A673 (cell line): ENCODE measurements at regions not wholly inside any gene's neighbourhood (a gene's known extent, or its start where the extent isn't known, plus 50 kb on each side); places are given as distances from the start of the nearest gene placed in this dataset.

Experiments used
- BruUV-seq: library from RNA; stranded (reverse); fragments of 400-500 nt; replicated peaks from 2 replicates; lab custom pipeline; 2021; lab: Mats Ljungman, UMichigan
- CTCF ChIA-PET: fragments of 300-600 bp; sonication (Branson Sonifier 250); formaldehyde crosslinking; loops from one replicate; lab custom pipeline; 2022; ENCODE audit warnings: antibody characterized with exemption; lab: Charles Lee
- POLR2A ChIA-PET: fragments of 300-600 bp; sonication (Branson Sonifier 250); formaldehyde crosslinking; loops from one replicate; lab custom pipeline; 2022; ENCODE audit warnings: antibody characterized with exemption; ENCODE audit not compliant: low non-redundant PET; lab: Charles Lee
- DNase-seq: peaks from one replicate; pipeline ENCODE4 v3.0.0-alpha.2; 2015; ENCODE audit warnings: low spot score
- H3K27ac ChIP-seq: fragments of 200-600 bp; sonication (generic); 2 replicates; pipeline ENCODE4 v1.5.1; 2016; ENCODE audit warnings: mixed run types, low read depth, mild to moderate bottlenecking, mixed read lengths, antibody characterized with exemption, low read length; ENCODE audit not compliant: poor library complexity, severe bottlenecking
- H3K27me3 ChIP-seq: fragments of 200-600 bp; sonication (generic); replicated peaks from 2 replicates; pipeline ENCODE4 v1.6.1; 2017; ENCODE audit warnings: mixed run types, low read depth, mild to moderate bottlenecking, mixed read lengths, antibody characterized with exemption, low read length; ENCODE audit not compliant: insufficient read depth, poor library complexity
- H3K36me3 ChIP-seq: fragments of 200-600 bp; sonication (generic); 2 replicates; pipeline ENCODE4 v1.6.1; 2016; ENCODE audit warnings: mixed run types, mild to moderate bottlenecking, mixed read lengths, antibody characterized with exemption, low read length; ENCODE audit not compliant: insufficient read depth, poor library complexity, severe bottlenecking
- H3K4me1 ChIP-seq: fragments of 200-600 bp; sonication (generic); 2 replicates; pipeline ENCODE4 v1.6.1; 2017; ENCODE audit warnings: mixed run types, mild to moderate bottlenecking, mixed read lengths, antibody characterized with exemption, low read length; ENCODE audit not compliant: insufficient read depth, poor library complexity, severe bottlenecking
- H3K4me3 ChIP-seq: fragments of 200-600 bp; sonication (generic); 2 replicates; pipeline ENCODE4 v1.5.1; 2016; ENCODE audit warnings: low read depth, mixed run types, mild to moderate bottlenecking, mixed read lengths, low read length; ENCODE audit not compliant: poor library complexity, severe bottlenecking
- H3K9me3 ChIP-seq: fragments of 200-600 bp; sonication (generic); 2 replicates; pipeline ENCODE4 v1.6.1; 2016; ENCODE audit warnings: mixed run types, low read depth, mild to moderate bottlenecking, mixed read lengths, antibody characterized with exemption, low read length; ENCODE audit not compliant: poor library complexity, severe bottlenecking
- CTCF ChIP-seq: fragments of 300-800, 200-600 bp; sonication (generic); conservative IDR thresholded peaks from 2 replicates; pipeline ENCODE4 v1.5.1; 2017; ENCODE audit warnings: low read depth, mild to moderate bottlenecking, antibody characterized with exemption, low read length, moderate library complexity, mixed read lengths
- EZH2 ChIP-seq: fragments of 200-600 bp; sonication (generic); IDR thresholded peaks from 2 replicates; pipeline ENCODE4 v1.6.1; 2017; ENCODE audit warnings: borderline replicate concordance, low read depth, mild to moderate bottlenecking, mixed read lengths, antibody characterized with exemption, low read length; ENCODE audit not compliant: poor library complexity, severe bottlenecking
- intact Hi-C: fragments of 100-400 bp; cut with micrococcal nuclease; formaldehyde crosslinking; loops from one replicate; pipeline ENCODE4 v1.10.0; 2022; ENCODE audit not compliant: unreplicated experiment

- H3K4me1 ChIP-seq: peaks cover 19% of the 10 kb centered on the region
- intact Hi-C loops: loop anchor here (10.0 kb wide), 1 partner anchor 91 kb away; no protein-coding TSS in a partner anchor
- H3K36me3 ChIP-seq: peaks cover 10% of the 10 kb centered on the region
- H3K9me3 ChIP-seq: no peaks in the 10 kb centered on the region
- peak; percentile 44 for DNase-seq
- BruUV-seq: no TSS peak
- no peak for TF ChIP-seq EZH2
- TF ChIP-seq CTCF: no peak
- no peak overlapping the region for H3K4me3 ChIP-seq
- POLR2A ChIA-PET: no interaction called here
- no peaks in the 10 kb centered on the region for H3K27me3 ChIP-seq
- H3K27ac ChIP-seq: no peak overlapping the region
- CTCF ChIA-PET: no interaction called here
Observed at GRCh38 chr22:48665311-48665995, 1162.2 kb downstream of the BRD1 start.

- Histone ChIP-seq H3K4me3 (no peak overlapping the region), H3K36me3 (peaks cover 7% of the 10 kb centered on the region), H3K27me3 (no peaks in the 10 kb centered on the region), H3K9me3 (no peaks in the 10 kb centered on the region), H3K4me1 (peaks cover 19% of the 10 kb centered on the region), H3K27ac (no peak overlapping the region)
- intact Hi-C loops: loop anchor here (10.0 kb wide), 1 partner anchor 90 kb away; no protein-coding TSS in a partner anchor
- CTCF ChIA-PET: no interaction called here
- POLR2A ChIA-PET: no interaction called here
- peak; percentile 47 for DNase-seq
- peak; percentile 37; the same call in 1 of the 2 replicates for TF ChIP-seq CTCF
- TF ChIP-seq EZH2: no peak
- BruUV-seq: no TSS peak
Observed at GRCh38 chr22:48664586-48664985, 1163.1 kb downstream of the BRD1 start.

GRCh38 chr22:48663297-48663696 is 1164.4 kb downstream of the BRD1 start:
- H3K27ac ChIP-seq: no peak overlapping the region
- BruUV-seq: no TSS peak
- POLR2A ChIA-PET: no interaction called here

More at GRCh38 chr22:48663297-48663696, 1164.4 kb downstream of the BRD1 start:
- no peaks in the 10 kb centered on the region for H3K27me3 ChIP-seq
- CTCF ChIA-PET: no interaction called here
- H3K9me3 ChIP-seq: no peaks in the 10 kb centered on the region
- peak; percentile 46 for DNase-seq
- H3K36me3 ChIP-seq: peaks cover 4% of the 10 kb centered on the region
- H3K4me1 ChIP-seq: peaks cover 19% of the 10 kb centered on the region
- TF ChIP-seq EZH2: no peak
- TF ChIP-seq CTCF: peak; percentile 64
- intact Hi-C loops: loop anchor here (10.0 kb wide), 1 partner anchor 88 kb away; no protein-coding TSS in a partner anchor
- H3K4me3 ChIP-seq: no peak overlapping the region
